Fibroblast of lung (primary cell): ENCODE measurements at regions not wholly inside any gene's neighbourhood (a gene's known extent, or its start where the extent isn't known, plus 50 kb on each side); places are given as distances from the start of the nearest gene placed in this dataset.

ENCODE experiments used
- DNase-seq, 2 donors: peaks; one replicate each; pipeline versions ENCODE4 v3.0.0 to v3.0.0-alpha.2; 2010; ENCODE audit warnings: low read depth in 2 of 2
- H2AFZ ChIP-seq: 2 replicates; pipeline ENCODE4 v1.5.1; 2012; ENCODE audit warnings: low read length, control low read depth, inconsistent platforms
- H3K27ac ChIP-seq: 2 replicates; pipeline ENCODE4 v1.5.1; 2011; ENCODE audit warnings: low read length, control low read depth; ENCODE audit not compliant: insufficient read depth
- H3K27me3 ChIP-seq: 2 replicates; pipeline ENCODE4 v1.5.1; 2011; ENCODE audit warnings: mild to moderate bottlenecking, low read length; ENCODE audit not compliant: control insufficient read depth, insufficient read depth
- H3K36me3 ChIP-seq: 2 replicates; pipeline ENCODE4 v1.5.1; 2011; ENCODE audit warnings: low read length; ENCODE audit not compliant: control insufficient read depth, insufficient read depth
- H3K4me1 ChIP-seq: 2 replicates; pipeline ENCODE4 v1.5.1; 2011; ENCODE audit warnings: low read length; ENCODE audit not compliant: control insufficient read depth, insufficient read depth; ENCODE audit errors: extremely low read depth
- H3K4me2 ChIP-seq: 2 replicates; pipeline ENCODE4 v1.5.1; 2011; ENCODE audit warnings: low read length, control low read depth; ENCODE audit not compliant: insufficient read depth; ENCODE audit errors: extremely low read depth
- H3K4me3 ChIP-seq, 4 experiments: fragments of 200-600 bp in 1 of 4; sonication (generic) in 1 of 4; replicated peaks in 1 of 4; 2 replicates each; pipeline ENCODE4 v1.5.1; 2011 to 2016; ENCODE audit warnings: low read length in 4 of 4, low read depth in 3 of 4, mild to moderate bottlenecking in 3 of 4, control low read depth in 2 of 4, inconsistent platforms in 1 of 4, mixed read lengths in 1 of 4; ENCODE audit not compliant: insufficient read depth in 1 of 4; ENCODE audit errors: control extremely low read depth in 1 of 4
- H3K79me2 ChIP-seq: 2 replicates; pipeline ENCODE4 v1.5.1; 2012; ENCODE audit warnings: mild to moderate bottlenecking, low read length, inconsistent platforms; ENCODE audit not compliant: control insufficient read depth, insufficient read depth
- H3K9ac ChIP-seq: 2 replicates; pipeline ENCODE4 v1.5.1; 2011; ENCODE audit warnings: mild to moderate bottlenecking, low read length, control low read depth; ENCODE audit not compliant: insufficient read depth
- H3K9me3 ChIP-seq: 2 replicates; pipeline ENCODE4 v1.5.1; 2012; ENCODE audit warnings: low read depth, low read length; ENCODE audit not compliant: control insufficient read depth, insufficient read depth
- H4K20me1 ChIP-seq: 2 replicates; pipeline ENCODE4 v1.5.1; 2011; ENCODE audit warnings: low read length; ENCODE audit not compliant: control insufficient read depth, insufficient read depth; ENCODE audit errors: extremely low read depth
- EZH2 ChIP-seq: IDR thresholded peaks from 2 replicates; pipeline ENCODE4 v1.5.1; 2012; ENCODE audit warnings: low read length, control low read depth, mild to moderate bottlenecking; ENCODE audit errors: missing control alignments
- TF ChIP-seq, protein P1 (sequence below), 2 donors: IDR thresholded peaks in 1 of 2; conservative IDR thresholded peaks in 1 of 2; 1 replicate in 1 of 2; 2 replicates in 1 of 2; pipeline ENCODE4 v1.5.1; 2011 to 2012; ENCODE audit warnings: low read length in 2 of 2, control low read depth in 1 of 2, inconsistent platforms in 1 of 2, low read depth in 1 of 2, mild to moderate bottlenecking in 1 of 2

DNA sequence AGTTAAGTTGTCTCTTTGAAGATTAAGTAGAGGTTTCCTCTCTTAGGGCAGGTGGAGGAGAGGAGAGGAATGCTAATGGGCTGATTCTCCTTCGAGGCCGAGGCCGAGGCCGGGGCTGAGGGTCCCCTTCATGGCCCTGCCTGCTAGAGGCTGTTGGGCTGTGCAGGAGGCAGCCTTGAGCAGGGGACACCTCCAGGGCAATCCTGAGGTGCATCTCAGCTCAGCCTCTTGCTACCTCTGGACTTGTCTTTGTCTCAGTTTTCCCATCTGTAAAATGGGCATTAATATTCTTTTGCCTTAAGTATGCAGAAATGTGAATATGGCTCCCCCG is 97.7 kb upstream of the PRR20G start:
- Histone ChIP-seq H3K27me3 (no peaks in the 10 kb centered on the region), H3K9ac (no peak overlapping the region), H3K79me2 (no peaks in the 10 kb centered on the region), H3K27ac (no peak overlapping the region), H3K36me3 (no peaks in the 10 kb centered on the region), H3K4me2 (no peak overlapping the region), H3K4me1 (no peaks in the 10 kb centered on the region), H3K4me3 (no peak overlapping the region), H2AFZ (no peak overlapping the region), H4K20me1 (no peaks in the 10 kb centered on the region), H3K9me3 (no peaks in the 10 kb centered on the region)
- no peak for DNase-seq
- TF ChIP-seq EZH2, result no peak
- TF ChIP-seq, protein P1, sequence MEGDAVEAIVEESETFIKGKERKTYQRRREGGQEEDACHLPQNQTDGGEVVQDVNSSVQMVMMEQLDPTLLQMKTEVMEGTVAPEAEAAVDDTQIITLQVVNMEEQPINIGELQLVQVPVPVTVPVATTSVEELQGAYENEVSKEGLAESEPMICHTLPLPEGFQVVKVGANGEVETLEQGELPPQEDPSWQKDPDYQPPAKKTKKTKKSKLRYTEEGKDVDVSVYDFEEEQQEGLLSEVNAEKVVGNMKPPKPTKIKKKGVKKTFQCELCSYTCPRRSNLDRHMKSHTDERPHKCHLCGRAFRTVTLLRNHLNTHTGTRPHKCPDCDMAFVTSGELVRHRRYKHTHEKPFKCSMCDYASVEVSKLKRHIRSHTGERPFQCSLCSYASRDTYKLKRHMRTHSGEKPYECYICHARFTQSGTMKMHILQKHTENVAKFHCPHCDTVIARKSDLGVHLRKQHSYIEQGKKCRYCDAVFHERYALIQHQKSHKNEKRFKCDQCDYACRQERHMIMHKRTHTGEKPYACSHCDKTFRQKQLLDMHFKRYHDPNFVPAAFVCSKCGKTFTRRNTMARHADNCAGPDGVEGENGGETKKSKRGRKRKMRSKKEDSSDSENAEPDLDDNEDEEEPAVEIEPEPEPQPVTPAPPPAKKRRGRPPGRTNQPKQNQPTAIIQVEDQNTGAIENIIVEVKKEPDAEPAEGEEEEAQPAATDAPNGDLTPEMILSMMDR (conservative IDR thresholded peaks at IDR 0.05 in 1 of 2, IDR thresholded peaks at IDR 0.05 in 1 of 2; ENCODE audit: low read depth in 1 of 2, low read length in 2 of 2), result no peak

DNA sequence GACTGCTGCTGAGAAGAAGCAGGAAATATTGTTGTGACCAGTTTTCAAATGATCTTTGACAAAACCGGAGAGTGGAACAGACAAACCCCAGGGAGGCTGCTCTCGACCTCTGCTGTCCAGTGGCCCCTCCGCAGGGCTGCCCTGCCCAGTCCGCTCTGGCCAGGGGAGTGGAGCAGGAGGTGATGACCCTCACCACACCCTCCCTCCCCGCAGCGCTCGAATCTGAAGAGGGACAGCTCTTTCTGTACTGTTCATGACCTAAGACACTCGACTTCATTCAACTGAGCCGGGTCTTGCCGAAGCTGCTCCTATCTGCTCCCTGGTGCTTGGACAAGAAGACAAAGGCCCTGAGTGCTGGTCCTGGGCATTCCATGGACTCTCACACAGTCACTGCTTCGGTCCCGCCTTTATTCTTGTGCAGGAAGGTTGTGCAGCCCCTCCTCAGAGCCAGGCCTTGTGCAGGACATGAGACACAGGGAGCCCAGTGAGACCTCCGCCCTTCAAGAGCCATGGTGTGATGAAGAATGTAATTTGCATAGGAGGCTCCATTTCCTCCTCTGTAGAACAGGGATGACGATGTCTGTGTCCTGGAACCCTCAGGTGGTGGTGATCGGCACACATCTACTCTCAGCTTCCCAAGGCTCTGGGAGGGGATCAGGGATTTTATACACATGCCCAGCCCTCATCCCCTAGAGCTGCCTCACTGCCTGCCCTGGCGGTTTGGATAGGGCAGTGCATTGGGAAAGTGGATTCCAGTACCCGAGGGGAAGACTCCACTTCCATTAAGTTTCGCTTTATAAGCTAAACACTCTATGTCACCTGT is 97.1 kb upstream of the PRR20G start:
- H3K79me2 ChIP-seq, result no peaks in the 10 kb centered on the region
- H3K9me3 ChIP-seq, result no peaks in the 10 kb centered on the region
- no peak for DNase-seq
- H3K27ac ChIP-seq, result no peak overlapping the region
- H3K4me3 ChIP-seq, result no peak overlapping the region
- no peaks in the 10 kb centered on the region for H3K4me1 ChIP-seq
- no peak overlapping the region for H2AFZ ChIP-seq
- H3K4me2 ChIP-seq, result no peak overlapping the region
- H4K20me1 ChIP-seq, result no peaks in the 10 kb centered on the region
- H3K27me3 ChIP-seq, result no peaks in the 10 kb centered on the region
- H3K9ac ChIP-seq, result no peak overlapping the region
- TF ChIP-seq EZH2, result no peak
- TF ChIP-seq, protein P1 (conservative IDR thresholded peaks at IDR 0.05 in 1 of 2, IDR thresholded peaks at IDR 0.05 in 1 of 2; ENCODE audit: low read depth in 1 of 2, low read length in 2 of 2), result no peak
- no peaks in the 10 kb centered on the region for H3K36me3 ChIP-seq

DNA sequence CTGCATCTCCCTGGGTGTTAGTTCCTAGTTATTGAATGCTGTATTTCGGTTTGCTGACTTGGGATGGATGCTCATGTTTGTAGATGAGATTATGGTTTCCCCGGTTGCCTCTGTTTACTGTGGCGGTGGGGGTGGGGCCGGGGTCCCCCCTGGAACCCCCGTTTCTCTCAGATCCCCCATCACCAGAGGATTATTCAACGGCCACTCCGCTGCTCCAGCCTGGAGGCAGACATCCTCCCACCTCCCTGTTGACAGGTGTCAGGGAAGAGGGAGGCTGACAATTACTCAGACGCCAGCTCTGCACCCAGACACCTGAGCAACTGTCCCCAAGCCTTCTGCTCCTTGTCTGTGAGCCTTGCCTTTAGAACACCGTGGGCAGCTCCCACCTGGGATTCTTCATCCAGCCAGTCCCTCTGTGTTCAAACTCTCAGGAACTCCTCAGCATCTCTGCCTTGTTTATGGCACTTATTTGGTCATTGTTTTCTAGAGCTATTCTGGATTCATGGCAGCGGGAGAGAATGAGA is 95.9 kb upstream of the PRR20G start:
- no peak overlapping the region for H3K27ac ChIP-seq
- no peaks in the 10 kb centered on the region for H3K4me1 ChIP-seq
- no peak overlapping the region for H3K9ac ChIP-seq
- TF ChIP-seq, protein P1 (conservative IDR thresholded peaks at IDR 0.05 in 1 of 2, IDR thresholded peaks at IDR 0.05 in 1 of 2; ENCODE audit: low read depth in 1 of 2, low read length in 2 of 2), result no peak
- no peak for TF ChIP-seq EZH2
- H4K20me1 ChIP-seq, result no peaks in the 10 kb centered on the region
- no peaks in the 10 kb centered on the region for H3K36me3 ChIP-seq
- no peaks in the 10 kb centered on the region for H3K79me2 ChIP-seq
- DNase-seq, result no peak
- no peak overlapping the region for H3K4me2 ChIP-seq
- no peak overlapping the region for H3K4me3 ChIP-seq
- H2AFZ ChIP-seq, result no peak overlapping the region
- no peaks in the 10 kb centered on the region for H3K9me3 ChIP-seq
- H3K27me3 ChIP-seq, result no peaks in the 10 kb centered on the region
